Hepatocyte (in vitro differentiated cells): ENCODE measurements at regions not wholly inside any gene's neighbourhood (a gene's known extent, or its start where the extent isn't known, plus 50 kb on each side); places are given as distances from the start of the nearest gene placed in this dataset.

Experiments used
- DNase-seq: peaks from one replicate; pipeline ENCODE4 v3.0.0-alpha.2; 2016; ENCODE audit warnings: low spot score
- H2AFZ ChIP-seq: fragments of 200-600 bp; sonication (generic); 2 replicates; pipeline ENCODE4 v1.6.0; 2016; ENCODE audit warnings: antibody characterized with exemption, mild to moderate bottlenecking
- H3K27ac ChIP-seq: fragments of 200-600 bp; sonication (generic); 2 replicates; pipeline ENCODE4 v1.5.1; 2016; ENCODE audit warnings: mild to moderate bottlenecking
- H3K27me3 ChIP-seq: fragments of 200-600 bp; sonication (generic); 2 replicates; pipeline ENCODE4 v1.6.1; 2016
- H3K36me3 ChIP-seq: fragments of 200-600 bp; sonication (generic); replicated peaks from 2 replicates; pipeline ENCODE4 v1.5.1; 2016; ENCODE audit warnings: low read depth; ENCODE audit not compliant: insufficient read depth
- H3K4me1 ChIP-seq: fragments of 200-600 bp; sonication (generic); 2 replicates; pipeline ENCODE4 v1.5.1; 2016; ENCODE audit warnings: mild to moderate bottlenecking, moderate library complexity; ENCODE audit not compliant: insufficient read depth
- H3K4me2 ChIP-seq: fragments of 200-600 bp; sonication (generic); 2 replicates; pipeline ENCODE4 v1.6.0; 2016
- H3K4me3 ChIP-seq: fragments of 200-600 bp; sonication (generic); 2 replicates; pipeline ENCODE4 v1.5.1; 2016; ENCODE audit warnings: mild to moderate bottlenecking
- H3K79me2 ChIP-seq: fragments of 200-600 bp; sonication (generic); 2 replicates; pipeline ENCODE4 v1.6.0; 2017; ENCODE audit warnings: mild to moderate bottlenecking
- H3K9me2 ChIP-seq: fragments of 200-600 bp; sonication (generic); replicated peaks from 2 replicates; pipeline ENCODE4 v1.6.0; 2017; ENCODE audit warnings: mild to moderate bottlenecking; ENCODE audit not compliant: insufficient read depth
- H3K9me3 ChIP-seq: fragments of 200-600 bp; sonication (generic); 2 replicates; pipeline ENCODE4 v1.5.1; 2016; ENCODE audit warnings: low read depth, mild to moderate bottlenecking
- H4K20me1 ChIP-seq: fragments of 200-600 bp; sonication (generic); 2 replicates; pipeline ENCODE4 v1.6.0; 2016; ENCODE audit warnings: mild to moderate bottlenecking; ENCODE audit not compliant: insufficient read depth, poor library complexity, severe bottlenecking
- CTCF ChIP-seq: fragments of 200-600 bp; sonication (generic); IDR thresholded peaks from 2 replicates; pipeline ENCODE4 v1.5.1; 2016; ENCODE audit warnings: antibody characterized with exemption, mild to moderate bottlenecking; ENCODE audit not compliant: poor library complexity
- EZH2 ChIP-seq: fragments of 200-600 bp; sonication (generic); IDR thresholded peaks from 2 replicates; pipeline ENCODE4 v1.6.1; 2016; ENCODE audit warnings: antibody characterized with exemption, mild to moderate bottlenecking, borderline replicate concordance
- EZH2phosphoT487 ChIP-seq: fragments of 200-600 bp; sonication (generic); IDR thresholded peaks from one replicate; pipeline ENCODE4 v1.6.1; 2018; ENCODE audit warnings: antibody characterized with exemption, mild to moderate bottlenecking, low read depth, moderate library complexity; ENCODE audit not compliant: unreplicated experiment, severe bottlenecking
- WGBS: methylation state at CpG from one replicate; pipeline ENCODE4 v1.1.6; 2016; ENCODE audit warnings: low lambda C conversion rate; ENCODE audit errors: missing lambda C conversion rate; 5-methylcytosine and 5-hydroxymethylcytosine counted together

DNA sequence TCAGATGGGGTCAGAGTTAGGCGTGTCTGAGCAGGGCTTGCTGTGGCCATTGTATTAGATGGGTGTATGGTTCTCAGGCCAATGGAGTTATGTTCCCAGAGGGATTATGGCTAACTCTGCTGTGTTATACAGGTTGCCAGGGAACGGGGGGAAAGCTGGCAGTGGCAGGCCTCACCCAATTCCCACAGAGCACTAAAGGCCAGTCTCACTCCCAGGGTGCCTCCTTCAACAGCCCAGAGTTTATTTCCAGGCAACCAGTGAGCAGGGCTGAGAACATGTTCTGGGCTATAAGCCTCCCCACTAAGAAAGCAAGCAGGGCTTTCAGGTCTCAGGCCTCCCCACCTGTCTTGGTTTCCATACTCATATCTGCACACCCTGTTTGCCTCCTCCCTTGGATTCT lies 597.9 kb downstream of the ZNF608 start:
- TF ChIP-seq EZH2phosphoT487: no peak
- TF ChIP-seq EZH2: no peak
- TF ChIP-seq CTCF: no peak
- no peaks in the 10 kb centered on the region for H3K27me3 ChIP-seq
- DNase-seq: no peak
- H3K4me1 ChIP-seq: no peaks in the 10 kb centered on the region
- no peaks in the 10 kb centered on the region for H3K79me2 ChIP-seq
- peaks cover 5% of the 10 kb centered on the region for H3K9me3 ChIP-seq
- WGBS: 91% methylated on average over 2 of the region's 2 CpGs
- H3K36me3 ChIP-seq: no peaks in the 10 kb centered on the region
- no peak overlapping the region for H3K4me2 ChIP-seq
- H3K9me2 ChIP-seq: no peaks in the 10 kb centered on the region
- no peak overlapping the region for H3K4me3 ChIP-seq
- no peaks in the 10 kb centered on the region for H4K20me1 ChIP-seq
- H2AFZ ChIP-seq: no peak overlapping the region
- no peak overlapping the region for H3K27ac ChIP-seq

DNA sequence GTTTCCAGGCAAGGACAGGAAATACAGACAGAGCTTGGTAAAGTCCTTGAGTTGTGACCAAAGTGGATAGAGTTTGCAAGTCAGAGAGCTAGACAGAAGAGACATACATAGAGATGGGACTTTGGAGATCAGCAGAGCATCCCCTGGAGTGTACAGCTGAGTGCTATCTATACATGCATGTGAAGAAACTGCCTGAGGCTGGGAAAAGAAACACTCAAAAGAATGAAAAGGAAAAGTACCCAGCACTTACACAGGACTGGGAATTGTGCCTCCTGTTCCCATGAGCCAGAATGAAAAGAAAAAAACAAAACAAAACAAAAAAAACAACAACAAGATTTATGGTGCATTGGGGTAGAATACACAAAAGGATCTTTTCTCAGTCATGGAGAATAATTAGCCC lies 606.4 kb downstream of the ZNF608 start:
- Histone ChIP-seq H3K9me2 (no peaks in the 10 kb centered on the region), H3K27me3 (no peaks in the 10 kb centered on the region), H4K20me1 (no peaks in the 10 kb centered on the region), H2AFZ (no peak overlapping the region), H3K4me2 (no peak overlapping the region), H3K79me2 (no peaks in the 10 kb centered on the region), H3K4me1 (no peaks in the 10 kb centered on the region), H3K36me3 (no peaks in the 10 kb centered on the region), H3K4me3 (no peak overlapping the region), H3K27ac (no peak overlapping the region), H3K9me3 (no peaks in the 10 kb centered on the region)
- no peak for DNase-seq
- TF ChIP-seq EZH2phosphoT487 (no peak), EZH2 (no peak), CTCF (no peak)

GRCh38 chr5:124139477-124139876 lies 607.0 kb downstream of the ZNF608 start:
- Histone ChIP-seq H3K9me2 (no peaks in the 10 kb centered on the region), H3K79me2 (no peaks in the 10 kb centered on the region), H3K4me3 (no peak overlapping the region), H3K9me3 (no peaks in the 10 kb centered on the region), H4K20me1 (no peaks in the 10 kb centered on the region), H3K27ac (no peak overlapping the region), H3K4me2 (no peak overlapping the region), H2AFZ (no peak overlapping the region), H3K36me3 (no peaks in the 10 kb centered on the region), H3K4me1 (no peaks in the 10 kb centered on the region), H3K27me3 (no peaks in the 10 kb centered on the region)
- TF ChIP-seq CTCF (no peak), EZH2phosphoT487 (no peak), EZH2 (no peak)
- no peak for DNase-seq

DNA sequence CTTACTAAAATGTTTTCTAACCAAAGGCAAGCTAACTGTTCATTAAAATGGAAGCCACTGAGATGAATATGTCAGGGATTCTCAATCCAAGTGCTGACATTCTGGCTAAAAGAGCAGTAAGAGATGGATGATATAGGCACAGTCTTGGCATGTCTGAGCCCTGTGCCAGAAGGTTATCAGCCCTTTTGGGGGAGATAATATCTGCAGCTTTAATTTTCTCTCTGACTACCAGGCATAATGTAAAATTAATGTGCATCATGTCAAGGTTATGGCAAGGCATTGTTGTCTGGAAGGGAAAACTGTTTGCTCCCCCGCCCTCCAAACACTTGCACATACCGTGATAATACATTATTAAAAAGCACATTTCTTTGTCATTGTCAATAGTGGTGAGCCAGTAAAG lies 609.8 kb downstream of the ZNF608 start:
- TF ChIP-seq EZH2 (no peak), EZH2phosphoT487 (no peak)
- no peak for DNase-seq
- H3K4me2 ChIP-seq: no peak overlapping the region
- H3K27me3 ChIP-seq: no peaks in the 10 kb centered on the region
- H2AFZ ChIP-seq: no peak overlapping the region
- no peaks in the 10 kb centered on the region for H3K9me2 ChIP-seq
- no peaks in the 10 kb centered on the region for H3K4me1 ChIP-seq
- H3K9me3 ChIP-seq: no peaks in the 10 kb centered on the region
- no peak overlapping the region for H3K4me3 ChIP-seq
- no peaks in the 10 kb centered on the region for H4K20me1 ChIP-seq
- H3K27ac ChIP-seq: no peak overlapping the region
- no peaks in the 10 kb centered on the region for H3K79me2 ChIP-seq
- no peaks in the 10 kb centered on the region for H3K36me3 ChIP-seq
- WGBS: 82% methylated on average over 2 of the region's 2 CpGs
